MM.1S (cell line): ENCODE measurements at regions not wholly inside any gene's neighbourhood (a gene's known extent, or its start where the extent isn't known, plus 50 kb on each side); places are given as distances from the start of the nearest gene placed in this dataset.

Experiments used
- DNase-seq: peaks from one replicate; pipeline ENCODE4 v3.0.0-alpha.2; 2015
- H2AFZ ChIP-seq: fragments of 300-600 bp; sonication (generic); 2 replicates; pipeline ENCODE4 v1.6.0; 2016; ENCODE audit warnings: antibody characterized with exemption, low read length
- H3F3A ChIP-seq: fragments of 300-600 bp; sonication (generic); 2 replicates; pipeline ENCODE4 v1.6.1; 2016; ENCODE audit warnings: mild to moderate bottlenecking, antibody characterized with exemption, low read length, moderate library complexity, mixed read lengths; ENCODE audit not compliant: insufficient read depth
- H3K27ac ChIP-seq: fragments of 300-600 bp; sonication (generic); 2 replicates; pipeline ENCODE4 v1.5.1; 2016; ENCODE audit warnings: mild to moderate bottlenecking, low read length
- H3K27me3 ChIP-seq: fragments of 300-600 bp; sonication (generic); replicated peaks from 2 replicates; pipeline ENCODE4 v1.6.0; 2016; ENCODE audit warnings: low read length; ENCODE audit not compliant: insufficient read depth
- H3K36me3 ChIP-seq: fragments of 300-600 bp; sonication (generic); replicated peaks from 2 replicates; pipeline ENCODE4 v1.6.1; 2016; ENCODE audit warnings: mild to moderate bottlenecking, low read length, mixed read lengths; ENCODE audit not compliant: insufficient read depth
- H3K4me1 ChIP-seq: fragments of 300-600 bp; sonication (generic); 2 replicates; pipeline ENCODE4 v1.6.1; 2016; ENCODE audit warnings: low read length, mixed read lengths
- H3K4me2 ChIP-seq: fragments of 300-600 bp; sonication (generic); 2 replicates; pipeline ENCODE4 v1.6.0; 2016; ENCODE audit warnings: low read depth, low read length
- H3K4me3 ChIP-seq: fragments of 300-600 bp; sonication (generic); 2 replicates; pipeline ENCODE4 v1.5.1; 2016; ENCODE audit warnings: low read length, mixed read lengths
- H3K79me2 ChIP-seq: fragments of 300-600 bp; sonication (generic); 2 replicates; pipeline ENCODE4 v1.6.1; 2016; ENCODE audit warnings: mixed run types, low read length, mixed read lengths
- H3K9ac ChIP-seq: fragments of 300-600 bp; sonication (generic); 2 replicates; pipeline ENCODE4 v1.6.1; 2016; ENCODE audit warnings: low read length, mixed read lengths
- H3K9me2 ChIP-seq: fragments of 300-600 bp; sonication (generic); replicated peaks from 2 replicates; pipeline ENCODE4 v1.6.1; 2016; ENCODE audit warnings: mild to moderate bottlenecking, low read length, mixed read lengths; ENCODE audit not compliant: insufficient read depth
- H3K9me3 ChIP-seq: fragments of 300-600 bp; sonication (generic); replicated peaks from 2 replicates; pipeline ENCODE4 v1.6.1; 2016; ENCODE audit warnings: mild to moderate bottlenecking, low read length, mixed read lengths; ENCODE audit not compliant: insufficient read depth
- H4K20me1 ChIP-seq: fragments of 300-600 bp; sonication (generic); 2 replicates; pipeline ENCODE4 v1.6.1; 2016; ENCODE audit warnings: mild to moderate bottlenecking, low read length, moderate library complexity, mixed read lengths; ENCODE audit not compliant: insufficient read depth
- CTCF ChIP-seq: fragments of 300-600 bp; sonication (generic); IDR thresholded peaks from 2 replicates; pipeline ENCODE4 v1.5.1; 2016; ENCODE audit warnings: antibody characterized with exemption, low read length, mixed read lengths
- EZH2 ChIP-seq: fragments of 300-600 bp; sonication (generic); optimal IDR thresholded peaks from 2 replicates; pipeline ENCODE3; 2017; ENCODE audit warnings: low read depth, mild to moderate bottlenecking, antibody characterized with exemption, low read length, mixed read lengths
- EZH2phosphoT487 ChIP-seq: fragments of 300-600 bp; sonication (generic); IDR thresholded peaks from 2 replicates; pipeline ENCODE4 v1.6.1; 2018; ENCODE audit warnings: antibody characterized with exemption, low read length

GRCh38 chr6:9172096-9172495, 736.8 kb upstream of the SLC35B3 start:
- H3K9me2 ChIP-seq: no peaks in the 10 kb centered on the region
- H3K9me3 ChIP-seq: no peaks in the 10 kb centered on the region
- H3K27ac ChIP-seq: no peak overlapping the region
- H3K36me3 ChIP-seq: no peaks in the 10 kb centered on the region
- H3K9ac ChIP-seq: no peak overlapping the region
- no peaks in the 10 kb centered on the region for H4K20me1 ChIP-seq
- H3K4me3 ChIP-seq: no peak overlapping the region
- H3K4me2 ChIP-seq: no peak overlapping the region
- no peaks in the 10 kb centered on the region for H3K79me2 ChIP-seq
- no peak for DNase-seq
- H3F3A ChIP-seq: no peaks in the 10 kb centered on the region
- H2AFZ ChIP-seq: no peak overlapping the region
- no peak for TF ChIP-seq CTCF
- TF ChIP-seq EZH2phosphoT487: no peak
- TF ChIP-seq EZH2: no peak
- peaks cover 5% of the 10 kb centered on the region; the same call in 1 of the 2 replicates for H3K4me1 ChIP-seq
- no peaks in the 10 kb centered on the region for H3K27me3 ChIP-seq

- Histone ChIP-seq H3K27me3 (no peaks in the 10 kb centered on the region), H3K4me2 (no peak overlapping the region), H3K9me3 (no peaks in the 10 kb centered on the region), H4K20me1 (no peaks in the 10 kb centered on the region), H3K36me3 (no peaks in the 10 kb centered on the region), H3K9ac (no peak overlapping the region), H3K4me3 (no peak overlapping the region), H3K9me2 (no peaks in the 10 kb centered on the region), H3K27ac (no peak overlapping the region), H3K4me1 (peaks cover 5% of the 10 kb centered on the region; the same call in 1 of the 2 replicates), H2AFZ (no peak overlapping the region), H3F3A (no peaks in the 10 kb centered on the region), H3K79me2 (no peaks in the 10 kb centered on the region)
- DNase-seq: no peak
- TF ChIP-seq EZH2: no peak
- TF ChIP-seq CTCF: no peak
- no peak for TF ChIP-seq EZH2phosphoT487
Observed at GRCh38 chr6:9168669-9169068, 733.3 kb upstream of the SLC35B3 start.

GRCh38 chr6:9161731-9162130, 726.4 kb upstream of the SLC35B3 start:
- Histone ChIP-seq H3K27me3 (no peaks in the 10 kb centered on the region), H2AFZ (no peak overlapping the region), H3K9ac (no peak overlapping the region), H3K27ac (no peak overlapping the region), H3F3A (no peaks in the 10 kb centered on the region), H3K79me2 (no peaks in the 10 kb centered on the region), H3K9me2 (no peaks in the 10 kb centered on the region), H3K9me3 (no peaks in the 10 kb centered on the region), H3K4me1 (no peaks in the 10 kb centered on the region), H3K4me2 (no peak overlapping the region), H4K20me1 (no peaks in the 10 kb centered on the region), H3K36me3 (no peaks in the 10 kb centered on the region), H3K4me3 (no peak overlapping the region)
- TF ChIP-seq EZH2 (no peak), EZH2phosphoT487 (no peak), CTCF (no peak)
- no peak for DNase-seq
